Caki2 (cell line): ENCODE measurements at regions not wholly inside any gene's neighbourhood (a gene's known extent, or its start where the extent isn't known, plus 50 kb on each side); places are given as distances from the start of the nearest gene placed in this dataset.

Experiments
- DNase-seq: peaks from one replicate; pipeline ENCODE4 v3.0.0-alpha.2; 2015; ENCODE audit warnings: low read depth
- in situ Hi-C: cut with HindIII; loops from 2 replicates; pipeline ENCODE4 v1.10.0; 2016; ENCODE audit warnings: low sequenced_read_pairs, low pct_unique_long_range_greater_than_20kb, mixed read lengths

DNA sequence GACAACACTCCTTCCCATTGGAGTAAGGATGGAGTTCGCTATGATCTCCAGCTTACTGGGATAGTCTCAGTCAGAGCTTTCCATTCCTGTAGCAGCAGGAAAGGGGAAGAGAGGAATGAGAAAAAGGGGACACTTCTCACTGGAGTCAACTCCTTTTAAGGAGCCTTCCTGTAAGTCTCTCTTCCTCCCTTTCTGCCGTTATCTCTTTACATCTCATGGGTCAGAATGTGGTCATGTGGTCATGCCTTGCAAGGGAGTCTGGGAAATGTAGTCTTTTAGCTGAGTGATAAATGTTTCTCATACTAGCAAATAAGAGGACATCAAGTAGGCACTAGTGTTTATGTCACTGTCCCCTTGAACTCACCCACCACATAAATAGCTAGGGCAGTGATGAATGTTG lies 227.3 kb downstream of the HAPSTR1 start:
- no peak for DNase-seq
- in situ Hi-C loops, result no loop called here

DNA sequence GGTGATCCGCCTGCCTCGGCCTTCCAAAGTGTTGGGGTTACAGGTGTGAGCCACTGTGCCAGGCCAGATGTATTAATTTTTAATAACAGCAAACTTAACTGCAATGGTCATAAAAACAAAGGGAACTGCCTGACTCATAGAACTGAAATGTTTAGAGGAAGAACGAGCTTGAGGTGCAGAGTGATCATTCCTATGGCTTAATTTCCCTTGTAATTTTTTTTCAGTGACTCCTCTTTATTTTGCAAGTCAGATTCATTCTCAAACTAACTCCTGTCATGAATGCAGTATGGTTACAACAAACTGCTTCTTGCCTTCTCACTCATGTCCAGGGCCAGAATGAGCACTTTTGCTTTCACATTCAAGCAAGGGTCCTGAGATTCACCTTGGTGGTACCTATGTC lies 231.3 kb downstream of the HAPSTR1 start:
- in situ Hi-C loops, result no loop called here
- no peak for DNase-seq

- DNase-seq, result no peak
- in situ Hi-C loops, result no loop called here
These were observed 231.7 kb downstream of the HAPSTR1 start for GRCh38 chr16:9323170-9323569.

DNA sequence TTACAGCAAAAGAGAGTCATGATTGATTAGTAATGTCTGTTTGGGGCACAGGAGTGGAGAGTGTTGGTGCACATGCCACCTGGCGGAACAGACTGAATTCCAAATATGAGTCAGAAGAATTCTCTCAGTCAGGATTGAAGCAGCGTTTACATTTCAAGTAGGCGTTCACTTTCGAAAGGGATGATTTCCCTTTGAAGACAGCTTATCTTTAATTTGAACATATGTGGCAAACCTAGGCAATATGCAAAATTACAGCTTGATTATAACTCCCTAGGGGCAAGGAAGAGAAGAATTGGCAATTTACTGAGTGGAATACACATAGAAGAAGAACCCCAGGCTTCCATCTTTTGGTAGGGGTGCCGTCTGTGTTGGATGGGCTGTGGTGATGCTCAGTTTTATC lies 235.8 kb downstream of the HAPSTR1 start:
- in situ Hi-C loops, result no loop called here
- DNase-seq, result no peak

DNA sequence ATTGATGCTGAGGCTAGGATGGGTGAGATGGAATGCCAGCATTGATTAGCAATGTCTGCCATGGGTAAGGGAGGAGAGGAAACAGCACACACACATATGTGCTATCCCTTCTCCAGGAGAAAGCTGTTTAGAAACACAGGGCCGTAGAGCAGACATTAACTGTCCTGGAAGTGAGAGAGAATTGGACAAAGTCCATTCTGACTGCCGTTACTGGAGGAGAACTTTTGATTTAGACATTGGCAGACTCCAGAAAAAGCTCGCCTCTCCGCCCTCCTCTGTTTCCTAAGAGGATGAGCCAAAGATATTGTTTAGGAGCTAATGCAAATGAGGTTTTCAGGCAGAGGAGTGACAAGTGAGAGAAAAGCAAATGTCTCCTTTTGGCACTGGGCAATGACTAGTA lies 237.0 kb downstream of the HAPSTR1 start:
- in situ Hi-C loops, result no loop called here
- no peak for DNase-seq

DNA sequence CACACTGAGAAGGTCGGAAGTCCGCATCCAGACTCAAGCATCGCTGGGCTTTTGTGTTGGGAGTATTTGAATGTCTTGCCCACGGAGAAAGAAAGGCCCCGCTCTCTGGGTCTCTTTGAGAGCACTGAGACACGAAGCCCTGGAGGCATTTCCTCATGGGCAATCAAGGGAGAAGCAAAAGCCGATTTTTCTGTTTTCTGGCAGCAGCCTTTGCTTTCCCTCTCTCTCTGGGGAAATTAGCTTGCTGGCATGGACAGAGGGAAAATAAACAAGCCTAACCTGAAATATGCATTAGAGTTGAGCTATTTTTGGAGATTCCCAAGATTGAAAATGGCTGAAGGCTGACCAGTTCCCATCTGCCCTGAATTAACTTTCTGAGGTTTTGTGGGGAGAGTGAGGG lies 238.7 kb downstream of the HAPSTR1 start:
- in situ Hi-C loops, result no loop called here
- peak; percentile 50 for DNase-seq

GRCh38 chr16:9331503-9331902 lies 240.1 kb downstream of the HAPSTR1 start:
- in situ Hi-C loops, result no loop called here
- DNase-seq, result no peak

GRCh38 chr16:9332574-9333148 lies 241.2 kb downstream of the HAPSTR1 start:
- DNase-seq, result no peak
- in situ Hi-C loops, result no loop called here

DNA sequence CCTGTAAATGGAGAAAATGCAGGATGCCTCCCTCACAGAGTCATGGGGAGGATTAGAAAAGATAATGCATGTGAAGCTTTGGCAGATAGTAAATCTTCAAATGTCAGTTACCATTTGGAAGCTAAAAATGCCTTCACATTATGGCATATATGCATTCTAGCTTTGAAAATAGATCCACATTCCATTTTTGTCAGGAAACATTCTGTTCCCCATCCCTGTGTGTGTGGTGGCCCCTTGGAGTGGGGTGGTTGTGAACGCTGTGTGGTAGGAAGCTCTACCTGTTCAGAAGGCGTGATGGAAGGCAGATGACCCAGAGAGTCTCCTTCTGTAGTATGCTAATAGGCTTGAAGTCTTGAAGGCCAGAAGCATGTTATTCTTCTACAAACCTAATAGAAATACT lies 242.0 kb downstream of the HAPSTR1 start:
- in situ Hi-C loops, result no loop called here
- no peak for DNase-seq

DNA sequence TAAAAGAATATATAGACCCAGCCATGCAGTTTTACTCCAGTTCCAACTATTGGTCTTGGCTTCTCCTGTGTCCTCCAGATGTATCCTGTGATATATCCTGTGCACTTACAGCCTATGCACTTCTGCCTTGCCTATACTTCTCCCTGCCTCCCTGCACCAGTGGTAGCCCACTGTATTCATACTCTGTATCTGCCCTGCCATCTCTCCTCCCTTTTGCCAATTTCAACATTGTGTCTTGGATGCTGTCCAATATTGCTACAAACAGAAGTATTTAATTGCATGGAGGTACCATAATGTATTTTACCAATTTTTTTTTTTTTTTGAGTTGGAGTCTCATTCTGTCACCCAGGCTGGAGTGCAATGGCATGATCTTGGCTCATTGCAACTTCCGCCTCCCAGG lies 242.7 kb downstream of the HAPSTR1 start:
- in situ Hi-C loops, result no loop called here
- DNase-seq, result no peak

DNA sequence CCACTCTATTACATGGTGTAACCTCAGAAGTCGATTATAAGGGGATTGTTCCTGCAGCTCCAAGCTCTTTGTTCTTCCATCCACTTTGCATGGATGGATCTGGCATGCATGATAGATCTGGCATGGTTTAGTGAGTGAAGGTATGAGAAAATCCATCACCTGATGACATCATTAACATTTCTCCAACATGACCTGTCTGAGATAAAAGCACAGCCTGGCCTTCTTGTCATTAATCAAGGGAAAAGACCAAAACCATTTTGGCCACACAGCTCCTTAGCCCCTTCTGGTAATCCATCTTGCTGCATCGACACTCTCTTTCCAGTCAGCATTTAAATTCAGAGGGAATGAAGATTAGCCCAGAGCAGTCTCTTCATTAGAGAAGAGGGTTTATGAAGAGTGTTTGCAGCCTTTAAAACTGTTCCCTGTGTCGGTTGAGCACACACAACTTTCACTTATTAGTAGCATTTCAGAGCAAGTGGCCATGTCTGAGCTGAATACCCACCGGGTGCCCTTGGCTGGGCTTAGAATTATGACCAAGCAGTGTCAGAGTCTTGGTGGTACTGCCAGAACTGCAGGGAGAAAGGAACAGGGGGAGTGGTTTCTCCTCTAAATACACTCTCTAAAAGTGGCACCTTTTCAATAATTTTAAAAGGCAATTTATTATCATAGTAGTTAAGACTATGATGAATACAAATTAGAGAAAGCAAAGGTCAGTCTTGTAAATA lies 246.0 kb downstream of the HAPSTR1 start:
- DNase-seq, result no peak
- in situ Hi-C loops, result no loop called here

GRCh38 chr16:9338068-9338467 lies 246.6 kb downstream of the HAPSTR1 start:
- no peak for DNase-seq
- in situ Hi-C loops, result no loop called here

DNA sequence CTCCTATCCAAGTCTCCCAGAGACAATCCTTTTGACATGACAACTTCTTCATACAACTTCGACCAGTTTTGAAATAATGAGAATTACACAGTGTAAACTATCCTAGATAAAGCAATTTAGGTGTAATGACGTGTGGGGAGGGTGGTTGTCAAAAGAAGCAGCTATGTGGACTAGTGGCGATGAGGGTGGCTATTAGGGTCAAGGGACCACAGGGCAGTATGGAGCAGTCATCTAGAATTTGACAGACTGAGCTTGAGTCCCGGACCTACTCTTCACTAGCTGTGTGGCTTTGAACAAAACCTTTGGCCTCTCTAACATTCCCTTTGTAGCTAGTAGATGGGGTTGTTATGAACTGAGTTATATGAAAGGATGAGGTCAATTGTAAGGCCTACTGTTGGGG lies 247.1 kb downstream of the HAPSTR1 start:
- in situ Hi-C loops, result no loop called here
- no peak for DNase-seq

- in situ Hi-C loops, result no loop called here
- DNase-seq, result no peak
These were observed 249.2 kb downstream of the HAPSTR1 start for GRCh38 chr16:9340526-9341256.

DNA sequence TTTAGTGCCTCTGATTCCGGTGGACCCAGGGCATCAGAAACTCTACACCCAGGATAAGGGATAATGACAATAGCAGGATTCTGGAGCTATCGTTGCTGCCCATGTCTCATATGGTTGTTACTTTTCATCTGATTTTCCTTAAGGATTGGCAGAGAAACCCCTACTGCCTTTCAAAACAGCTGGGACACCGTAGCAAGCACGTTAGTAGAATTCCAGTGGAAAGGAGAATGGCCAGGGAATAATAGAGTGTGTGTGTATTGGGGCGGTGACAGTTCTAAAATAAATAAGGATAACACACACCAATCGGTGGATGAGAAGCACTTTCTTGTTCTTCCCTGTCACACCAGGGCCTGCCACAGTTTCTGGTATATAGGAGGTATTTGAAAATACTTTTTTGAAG lies 251.8 kb downstream of the HAPSTR1 start:
- no peak for DNase-seq
- in situ Hi-C loops, result no loop called here

GRCh38 chr16:9344508-9344907 lies 253.1 kb downstream of the HAPSTR1 start:
- DNase-seq, result no peak
- in situ Hi-C loops, result no loop called here

GRCh38 chr16:9345046-9345445 lies 253.6 kb downstream of the HAPSTR1 start:
- in situ Hi-C loops, result no loop called here
- no peak for DNase-seq

DNA sequence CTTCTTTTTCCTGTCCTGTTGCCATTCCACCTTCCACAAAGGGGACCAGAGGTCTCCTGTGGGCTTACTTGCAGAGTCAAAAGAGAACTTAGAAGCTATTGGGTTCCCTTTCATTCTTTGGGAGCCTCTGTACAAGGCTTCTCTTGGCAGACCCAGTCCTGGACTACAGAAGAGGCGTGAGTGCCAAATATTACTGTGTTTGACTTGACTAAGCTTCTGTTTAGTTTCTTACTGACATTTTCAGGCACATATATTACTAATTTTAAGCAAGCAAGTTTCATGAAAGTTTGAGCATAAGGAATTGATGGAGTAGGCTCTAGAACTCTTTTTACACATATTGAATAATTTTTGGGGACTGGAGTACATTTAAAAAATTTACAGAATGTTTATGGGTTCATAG lies 254.4 kb downstream of the HAPSTR1 start:
- no peak for DNase-seq
- in situ Hi-C loops, result no loop called here

GRCh38 chr16:9348912-9349311 lies 257.5 kb downstream of the HAPSTR1 start:
- in situ Hi-C loops, result no loop called here
- no peak for DNase-seq
